ENCODE measurements at regions not wholly inside any gene's neighbourhood (a gene's known extent, or its start where the extent isn't known, plus 50 kb on each side); places are given as distances from the start of the nearest gene placed in this dataset.

GRCh38 chr16:49024896-49025295 lies 256.7 kb downstream of the CBLN1 start:
- no peaks in the 10 kb centered on the region for H3K9me3 ChIP-seq (ENCODE audit: low read depth, low read length)
- TF ChIP-seq EZH2 (IDR thresholded peaks at IDR 0.05): no peak
- TF ChIP-seq POLR2AphosphoS5 (IDR thresholded peaks at IDR 0.05; ENCODE audit: borderline replicate concordance, low read depth, low read length): no peak
- TF ChIP-seq FOXP2 (optimal IDR thresholded peaks at IDR 0.05; ENCODE audit: control extremely low read depth, extremely low read length, insufficient read depth): no peak
- no peaks in the 10 kb centered on the region for H3K36me3 ChIP-seq (ENCODE audit: insufficient read depth, low read length)
- H3K9ac ChIP-seq (ENCODE audit: insufficient read length): no peak overlapping the region
- H3K27ac ChIP-seq: no peak overlapping the region
- no peak for DNase-seq (ENCODE audit: low read depth, low spot score)
- no peak overlapping the region for H3K4me3 ChIP-seq

DNA sequence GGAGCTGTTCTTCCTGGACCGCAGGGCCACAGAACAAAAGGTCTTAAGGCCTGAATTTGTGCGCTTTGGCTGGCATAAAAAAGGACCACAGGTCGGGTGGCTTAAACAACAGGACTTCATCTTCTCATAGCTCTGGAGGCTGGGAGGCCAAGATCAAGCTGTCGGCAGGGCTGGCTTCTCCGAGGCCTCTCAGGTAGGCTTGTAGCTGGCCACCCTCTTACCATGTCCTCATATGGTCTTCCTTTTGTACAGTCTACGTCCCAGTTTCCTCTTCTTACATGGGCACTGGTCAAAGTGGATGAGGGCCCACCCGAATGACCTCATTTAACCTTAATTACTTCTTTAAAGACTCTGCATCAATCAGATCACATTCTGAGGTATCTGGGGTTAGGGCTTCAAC lies 257.6 kb downstream of the CBLN1 start:
- Histone ChIP-seq H3K9me3 (ENCODE audit: low read depth, low read length) (no peaks in the 10 kb centered on the region), H3K36me3 (ENCODE audit: insufficient read depth, low read length) (no peaks in the 10 kb centered on the region), H3K27ac (no peak overlapping the region), H3K9ac (ENCODE audit: insufficient read length) (no peak overlapping the region), H3K4me3 (no peak overlapping the region)
- no peak for TF ChIP-seq POLR2AphosphoS5 (IDR thresholded peaks at IDR 0.05; ENCODE audit: borderline replicate concordance, low read depth, low read length)
- DNase-seq (ENCODE audit: low read depth, low spot score): no peak

DNA sequence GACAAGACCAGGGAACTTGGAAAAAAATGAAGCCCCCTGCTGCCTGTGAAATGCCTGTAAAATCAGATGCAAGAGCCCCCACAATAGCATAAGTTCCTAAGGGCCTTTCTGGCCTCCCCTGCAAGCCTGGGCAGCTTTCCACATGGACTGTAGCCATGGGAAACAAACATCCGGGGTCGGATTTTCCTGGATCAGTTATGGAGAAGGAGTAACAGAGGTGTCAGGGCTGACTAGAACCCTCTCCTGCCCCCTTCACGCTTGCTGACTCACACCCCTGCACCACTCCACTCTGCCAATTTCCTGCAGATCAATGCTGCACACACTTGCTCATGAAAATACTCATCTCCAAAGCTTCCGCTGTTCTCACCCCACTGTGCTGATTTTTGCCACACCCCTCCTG lies 258.6 kb downstream of the CBLN1 start:
- DNase-seq (ENCODE audit: low read depth, low spot score): no peak
- H3K36me3 ChIP-seq (ENCODE audit: insufficient read depth, low read length): no peaks in the 10 kb centered on the region
- no peak overlapping the region for H3K27ac ChIP-seq
- no peaks in the 10 kb centered on the region for H3K9me3 ChIP-seq (ENCODE audit: low read depth, low read length)
- TF ChIP-seq EZH2 (IDR thresholded peaks at IDR 0.05) (no peak), POLR2AphosphoS5 (IDR thresholded peaks at IDR 0.05; ENCODE audit: borderline replicate concordance, low read depth, low read length) (no peak), FOXP2 (optimal IDR thresholded peaks at IDR 0.05; ENCODE audit: control extremely low read depth, extremely low read length, insufficient read depth) (no peak)
- no peak overlapping the region for H3K4me3 ChIP-seq
- no peak overlapping the region for H3K9ac ChIP-seq (ENCODE audit: insufficient read length)

DNA sequence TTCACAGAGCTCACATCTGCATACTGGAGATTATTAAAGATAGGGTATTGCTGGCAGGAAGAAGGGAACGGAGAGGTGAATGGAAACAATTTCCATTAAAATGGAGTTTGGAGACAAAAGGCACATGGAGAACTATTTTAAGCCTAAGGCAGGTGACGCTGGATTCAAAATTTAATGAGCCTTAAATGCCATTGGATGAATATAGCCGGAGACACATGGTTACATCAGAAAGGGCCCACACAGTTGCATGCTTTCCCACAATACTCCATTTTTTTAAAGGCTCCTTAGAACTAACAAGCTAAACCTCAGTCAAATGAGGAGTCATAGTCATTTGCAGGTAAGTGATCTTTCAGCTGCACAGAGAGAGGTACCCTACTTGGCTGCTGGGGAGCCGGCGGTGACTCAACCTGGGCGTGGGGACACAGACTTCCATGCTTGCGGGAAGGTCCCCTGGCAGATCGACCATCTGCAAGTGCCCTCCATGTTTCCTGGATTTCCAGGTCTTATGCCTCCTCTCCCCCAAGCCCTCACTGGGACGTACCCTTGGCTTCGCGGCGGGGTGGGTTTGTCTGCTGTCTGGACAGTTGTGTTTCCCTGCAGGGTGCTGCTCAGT lies 259.2 kb downstream of the CBLN1 start:
- Histone ChIP-seq H3K9ac (ENCODE audit: insufficient read length) (no peak overlapping the region), H3K9me3 (ENCODE audit: low read depth, low read length) (no peaks in the 10 kb centered on the region)
- TF ChIP-seq EZH2 (IDR thresholded peaks at IDR 0.05) (no peak), FOXP2 (optimal IDR thresholded peaks at IDR 0.05; ENCODE audit: control extremely low read depth, extremely low read length, insufficient read depth) (no peak)

DNA sequence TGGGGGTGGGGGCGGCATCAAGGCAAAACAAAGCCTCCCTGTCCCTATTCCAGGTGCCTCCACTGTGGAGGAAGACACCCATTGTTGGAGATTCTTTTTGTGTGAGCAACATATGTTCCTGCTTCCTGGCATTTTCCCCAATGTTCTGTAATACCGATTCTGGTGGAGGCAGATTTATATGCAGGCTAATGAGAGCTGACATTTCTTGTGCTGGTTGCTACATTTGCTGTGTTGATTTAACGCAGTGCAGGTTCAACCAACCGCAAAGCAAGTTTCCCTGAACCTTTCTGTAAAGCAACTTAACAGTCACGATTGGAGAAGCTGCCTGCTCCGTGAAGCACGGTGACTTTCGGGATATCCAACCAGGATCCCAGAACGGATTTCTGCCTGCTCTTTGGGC lies 260.5 kb downstream of the CBLN1 start:
- no peaks in the 10 kb centered on the region for H3K36me3 ChIP-seq (ENCODE audit: insufficient read depth, low read length)
- H3K9me3 ChIP-seq (ENCODE audit: low read depth, low read length): no peaks in the 10 kb centered on the region
- H3K9ac ChIP-seq (ENCODE audit: insufficient read length): no peak overlapping the region
- no peak for DNase-seq (ENCODE audit: low read depth, low spot score)
- no peak for TF ChIP-seq POLR2AphosphoS5 (IDR thresholded peaks at IDR 0.05; ENCODE audit: borderline replicate concordance, low read depth, low read length)
- TF ChIP-seq FOXP2 (optimal IDR thresholded peaks at IDR 0.05; ENCODE audit: control extremely low read depth, extremely low read length, insufficient read depth): no peak
- no peak for TF ChIP-seq EZH2 (IDR thresholded peaks at IDR 0.05)
- no peak overlapping the region for H3K4me3 ChIP-seq
- no peak overlapping the region for H3K27ac ChIP-seq

More for the DNA sequence above, 259.2 kb downstream of the CBLN1 start:
- Histone ChIP-seq H3K27ac (no peak overlapping the region), H3K36me3 (ENCODE audit: insufficient read depth, low read length) (no peaks in the 10 kb centered on the region), H3K4me3 (no peak overlapping the region)
- DNase-seq (ENCODE audit: low read depth, low spot score): no peak

GRCh38 chr16:49020436-49020835 lies 261.2 kb downstream of the CBLN1 start:
- no peak overlapping the region for H3K4me3 ChIP-seq

DNA sequence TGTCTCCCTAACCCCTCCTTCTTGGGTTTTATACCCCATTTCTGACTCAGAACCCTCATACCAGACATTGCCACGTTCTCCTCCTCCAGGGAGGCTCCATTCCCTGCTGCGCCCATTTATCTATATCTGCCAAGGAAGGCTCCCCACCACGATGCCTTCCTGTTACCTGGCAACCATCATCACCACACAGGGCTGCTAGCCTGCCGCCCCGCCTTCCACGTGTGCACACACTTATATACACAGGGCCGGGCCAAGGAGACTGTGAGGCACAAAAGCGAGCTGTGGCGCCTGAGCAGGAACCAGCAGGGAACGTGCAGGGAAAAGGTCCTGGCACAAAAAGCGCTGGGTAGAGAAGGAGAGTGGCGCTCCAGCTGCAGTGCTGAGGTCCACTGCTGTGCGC lies 261.8 kb downstream of the CBLN1 start:
- Histone ChIP-seq H3K4me3 (no peak overlapping the region), H3K27ac (no peak overlapping the region)
- no peak for DNase-seq (ENCODE audit: low read depth, low spot score)

More at GRCh38 chr16:49020436-49020835, 261.2 kb downstream of the CBLN1 start:
- Histone ChIP-seq H3K36me3 (ENCODE audit: insufficient read depth, low read length) (no peaks in the 10 kb centered on the region), H3K27ac (no peak overlapping the region), H3K9me3 (ENCODE audit: low read depth, low read length) (no peaks in the 10 kb centered on the region), H3K9ac (ENCODE audit: insufficient read length) (no peak overlapping the region)
- no peak for TF ChIP-seq FOXP2 (optimal IDR thresholded peaks at IDR 0.05; ENCODE audit: control extremely low read depth, extremely low read length, insufficient read depth)
- TF ChIP-seq POLR2AphosphoS5 (IDR thresholded peaks at IDR 0.05; ENCODE audit: borderline replicate concordance, low read depth, low read length): no peak
- no peak for TF ChIP-seq EZH2 (IDR thresholded peaks at IDR 0.05)
- no peak for DNase-seq (ENCODE audit: low read depth, low spot score)

GRCh38 chr16:49019081-49019633 lies 262.5 kb downstream of the CBLN1 start:
- no peak for DNase-seq (ENCODE audit: low read depth, low spot score)

More for the DNA sequence above, 261.8 kb downstream of the CBLN1 start:
- TF ChIP-seq FOXP2 (optimal IDR thresholded peaks at IDR 0.05; ENCODE audit: control extremely low read depth, extremely low read length, insufficient read depth): no peak
- no peak for TF ChIP-seq EZH2 (IDR thresholded peaks at IDR 0.05)
- no peak for TF ChIP-seq POLR2AphosphoS5 (IDR thresholded peaks at IDR 0.05; ENCODE audit: borderline replicate concordance, low read depth, low read length)
- no peak overlapping the region for H3K9ac ChIP-seq (ENCODE audit: insufficient read length)
- no peaks in the 10 kb centered on the region for H3K36me3 ChIP-seq (ENCODE audit: insufficient read depth, low read length)
- H3K9me3 ChIP-seq (ENCODE audit: low read depth, low read length): no peaks in the 10 kb centered on the region

More at GRCh38 chr16:49019081-49019633, 262.5 kb downstream of the CBLN1 start:
- H3K9me3 ChIP-seq (ENCODE audit: low read depth, low read length): no peaks in the 10 kb centered on the region
- H3K36me3 ChIP-seq (ENCODE audit: insufficient read depth, low read length): no peaks in the 10 kb centered on the region
- H3K9ac ChIP-seq (ENCODE audit: insufficient read length): no peak overlapping the region
- no peak overlapping the region for H3K4me3 ChIP-seq
- TF ChIP-seq POLR2AphosphoS5 (IDR thresholded peaks at IDR 0.05; ENCODE audit: borderline replicate concordance, low read depth, low read length): no peak
- no peak for TF ChIP-seq EZH2 (IDR thresholded peaks at IDR 0.05)
- no peak for TF ChIP-seq FOXP2 (optimal IDR thresholded peaks at IDR 0.05; ENCODE audit: control extremely low read depth, extremely low read length, insufficient read depth)
- H3K27ac ChIP-seq: no peak overlapping the region
